ENCODE measurements at regions not wholly inside any gene's neighbourhood (a gene's known extent, or its start where the extent isn't known, plus 50 kb on each side); places are given as distances from the start of the nearest gene placed in this dataset.

GRCh38 chr2:2563309-2563860 lies 232.3 kb upstream of the MYT1L start:
- TF ChIP-seq EP300 (IDR thresholded peaks at IDR 0.05) = no peak
- TF ChIP-seq, protein P1, sequence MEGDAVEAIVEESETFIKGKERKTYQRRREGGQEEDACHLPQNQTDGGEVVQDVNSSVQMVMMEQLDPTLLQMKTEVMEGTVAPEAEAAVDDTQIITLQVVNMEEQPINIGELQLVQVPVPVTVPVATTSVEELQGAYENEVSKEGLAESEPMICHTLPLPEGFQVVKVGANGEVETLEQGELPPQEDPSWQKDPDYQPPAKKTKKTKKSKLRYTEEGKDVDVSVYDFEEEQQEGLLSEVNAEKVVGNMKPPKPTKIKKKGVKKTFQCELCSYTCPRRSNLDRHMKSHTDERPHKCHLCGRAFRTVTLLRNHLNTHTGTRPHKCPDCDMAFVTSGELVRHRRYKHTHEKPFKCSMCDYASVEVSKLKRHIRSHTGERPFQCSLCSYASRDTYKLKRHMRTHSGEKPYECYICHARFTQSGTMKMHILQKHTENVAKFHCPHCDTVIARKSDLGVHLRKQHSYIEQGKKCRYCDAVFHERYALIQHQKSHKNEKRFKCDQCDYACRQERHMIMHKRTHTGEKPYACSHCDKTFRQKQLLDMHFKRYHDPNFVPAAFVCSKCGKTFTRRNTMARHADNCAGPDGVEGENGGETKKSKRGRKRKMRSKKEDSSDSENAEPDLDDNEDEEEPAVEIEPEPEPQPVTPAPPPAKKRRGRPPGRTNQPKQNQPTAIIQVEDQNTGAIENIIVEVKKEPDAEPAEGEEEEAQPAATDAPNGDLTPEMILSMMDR (IDR thresholded peaks at IDR 0.05) = no peak
